ENCODE measurements at regions not wholly inside any gene's neighbourhood (a gene's known extent, or its start where the extent isn't known, plus 50 kb on each side); places are given as distances from the start of the nearest gene placed in this dataset.

DNA sequence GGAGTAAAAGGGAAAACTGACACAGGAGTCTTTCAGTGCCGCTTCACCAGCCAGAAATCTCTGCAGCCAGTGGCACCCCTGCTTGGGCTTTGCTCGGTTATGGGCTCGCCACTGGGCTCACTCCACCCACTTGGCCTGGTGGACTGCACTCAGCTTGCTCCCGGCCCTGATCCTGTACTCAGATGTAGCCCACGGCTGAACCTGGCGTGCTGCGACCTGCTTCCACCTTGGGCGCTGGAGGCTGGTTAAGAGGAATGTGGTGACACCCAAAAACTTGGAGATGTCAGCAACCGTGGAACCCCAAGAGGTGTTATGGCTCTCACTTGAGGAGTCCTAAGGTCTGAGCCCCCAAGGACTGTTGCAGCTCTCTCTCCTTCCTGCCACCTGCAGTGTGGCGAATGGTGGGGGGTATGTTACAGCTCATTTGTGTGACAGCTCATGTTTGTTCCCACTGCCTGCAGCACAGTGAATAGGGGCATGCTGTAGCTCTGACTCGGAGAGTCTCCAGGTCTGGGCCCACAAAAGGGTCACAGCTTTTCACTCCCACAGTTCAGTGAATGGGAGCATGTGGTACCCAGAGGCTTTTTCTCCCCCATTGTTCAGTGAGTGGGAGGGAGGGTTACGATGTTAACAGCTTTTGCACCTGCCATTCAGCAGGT, 1124.5 kb upstream of the ATXN8OS start:
- Histone ChIP-seq H3K9me3 (ENCODE audit: low read length) (no peaks in the 10 kb centered on the region), H3K4me2 (ENCODE audit: low read length) (no peak overlapping the region), H3K9ac (ENCODE audit: low read length) (no peak overlapping the region), H3K27ac (ENCODE audit: low read length) (no peak overlapping the region), H2AFZ (ENCODE audit: low read length) (no peak overlapping the region), H3K4me1 (ENCODE audit: insufficient read depth, low read length) (no peaks in the 10 kb centered on the region), H4K20me1 (ENCODE audit: low read length) (no peaks in the 10 kb centered on the region), H3K9me2 (replicated peaks; ENCODE audit: low read length) (no peaks in the 10 kb centered on the region), H3K27me3 (ENCODE audit: low read length) (no peaks in the 10 kb centered on the region), H3K36me3 (ENCODE audit: low read depth, low read length) (no peaks in the 10 kb centered on the region), H3K4me3 (ENCODE audit: low read length) (no peak overlapping the region), H3F3A (ENCODE audit: low read length, unreplicated experiment) (no peaks in the 10 kb centered on the region), H3K79me2 (ENCODE audit: low read length) (no peaks in the 10 kb centered on the region)
- no peak for TF ChIP-seq EZH2 (IDR thresholded peaks at IDR 0.05; ENCODE audit: low read length, unreplicated experiment)
- TF ChIP-seq EZH2phosphoT487 (IDR thresholded peaks at IDR 0.05; ENCODE audit: borderline replicate concordance, low read length) = no peak
- TF ChIP-seq, protein P1, sequence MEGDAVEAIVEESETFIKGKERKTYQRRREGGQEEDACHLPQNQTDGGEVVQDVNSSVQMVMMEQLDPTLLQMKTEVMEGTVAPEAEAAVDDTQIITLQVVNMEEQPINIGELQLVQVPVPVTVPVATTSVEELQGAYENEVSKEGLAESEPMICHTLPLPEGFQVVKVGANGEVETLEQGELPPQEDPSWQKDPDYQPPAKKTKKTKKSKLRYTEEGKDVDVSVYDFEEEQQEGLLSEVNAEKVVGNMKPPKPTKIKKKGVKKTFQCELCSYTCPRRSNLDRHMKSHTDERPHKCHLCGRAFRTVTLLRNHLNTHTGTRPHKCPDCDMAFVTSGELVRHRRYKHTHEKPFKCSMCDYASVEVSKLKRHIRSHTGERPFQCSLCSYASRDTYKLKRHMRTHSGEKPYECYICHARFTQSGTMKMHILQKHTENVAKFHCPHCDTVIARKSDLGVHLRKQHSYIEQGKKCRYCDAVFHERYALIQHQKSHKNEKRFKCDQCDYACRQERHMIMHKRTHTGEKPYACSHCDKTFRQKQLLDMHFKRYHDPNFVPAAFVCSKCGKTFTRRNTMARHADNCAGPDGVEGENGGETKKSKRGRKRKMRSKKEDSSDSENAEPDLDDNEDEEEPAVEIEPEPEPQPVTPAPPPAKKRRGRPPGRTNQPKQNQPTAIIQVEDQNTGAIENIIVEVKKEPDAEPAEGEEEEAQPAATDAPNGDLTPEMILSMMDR (conservative IDR thresholded peaks at IDR 0.05; ENCODE audit: low read depth, low read length) = no peak
- CTCF ChIA-PET = no interaction called here
- no peak for ATAC-seq
- BruUV-seq (replicated peaks) = no TSS peak
- no peak for DNase-seq
- intact Hi-C loops (cut with micrococcal nuclease) = no loop called here
- POLR2A ChIA-PET (ENCODE audit: unreplicated experiment) = no interaction called here

DNA sequence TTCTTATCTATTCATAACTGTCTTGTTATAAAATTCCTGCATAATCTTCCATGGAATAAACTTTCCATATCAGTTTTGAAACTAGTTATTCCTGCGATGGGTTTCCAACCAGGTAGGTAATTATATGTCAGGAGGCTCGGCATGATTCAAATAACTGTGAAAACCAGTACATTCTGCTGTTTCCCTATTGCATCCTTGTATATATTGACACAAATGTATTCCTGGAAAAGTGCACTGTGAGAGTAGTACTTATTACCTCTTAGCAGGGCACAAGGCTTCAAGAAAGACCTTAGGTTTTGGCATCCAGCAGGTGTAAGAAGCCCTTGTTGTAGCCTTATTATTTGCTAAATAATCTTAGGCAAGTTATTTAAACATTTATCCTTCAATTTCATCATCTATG, 1131.3 kb upstream of the ATXN8OS start:
- DNase-seq = no peak
- H3K36me3 ChIP-seq (ENCODE audit: low read depth, low read length) = no peaks in the 10 kb centered on the region
- H3K9me2 ChIP-seq (replicated peaks; ENCODE audit: low read length) = no peaks in the 10 kb centered on the region
- H3K27ac ChIP-seq (ENCODE audit: low read length) = no peak overlapping the region
- no peaks in the 10 kb centered on the region for H4K20me1 ChIP-seq (ENCODE audit: low read length)
- no peaks in the 10 kb centered on the region for H3K79me2 ChIP-seq (ENCODE audit: low read length)
- no peak overlapping the region for H3K9ac ChIP-seq (ENCODE audit: low read length)
- no peak overlapping the region for H2AFZ ChIP-seq (ENCODE audit: low read length)
- intact Hi-C loops (cut with micrococcal nuclease) = no loop called here
- TF ChIP-seq, protein P1 (conservative IDR thresholded peaks at IDR 0.05; ENCODE audit: low read depth, low read length) = no peak
- TF ChIP-seq EZH2phosphoT487 (IDR thresholded peaks at IDR 0.05; ENCODE audit: borderline replicate concordance, low read length) (no peak), EZH2 (IDR thresholded peaks at IDR 0.05; ENCODE audit: low read length, unreplicated experiment) (no peak)
- no peaks in the 10 kb centered on the region for H3F3A ChIP-seq (ENCODE audit: low read length, unreplicated experiment)
- CTCF ChIA-PET = no interaction called here
- no peaks in the 10 kb centered on the region for H3K4me1 ChIP-seq (ENCODE audit: insufficient read depth, low read length)
- no peaks in the 10 kb centered on the region for H3K9me3 ChIP-seq (ENCODE audit: low read length)
- H3K27me3 ChIP-seq (ENCODE audit: low read length) = no peaks in the 10 kb centered on the region
- POLR2A ChIA-PET (ENCODE audit: unreplicated experiment) = no interaction called here
- no TSS peak for BruUV-seq (replicated peaks)
- no peak for ATAC-seq
- H3K4me2 ChIP-seq (ENCODE audit: low read length) = no peak overlapping the region
- no peak overlapping the region for H3K4me3 ChIP-seq (ENCODE audit: low read length)

DNA sequence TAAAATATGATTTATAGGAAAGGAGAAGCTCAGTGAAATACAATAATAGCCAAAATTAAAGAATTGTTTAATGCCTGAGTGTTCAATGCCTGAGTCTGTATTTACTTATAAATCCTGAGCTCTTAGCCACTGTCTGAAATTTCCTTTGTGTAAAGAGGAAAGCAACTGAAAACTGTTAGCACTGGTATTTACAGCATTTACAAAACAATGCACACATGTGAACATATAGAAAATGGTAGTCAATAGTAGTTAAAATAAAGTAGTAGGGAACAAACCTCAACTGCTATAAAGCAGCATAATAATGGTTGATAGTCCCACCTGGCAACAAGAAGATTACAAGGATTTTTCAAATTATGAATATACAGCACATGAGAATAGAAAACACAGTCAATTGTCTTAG, 1137.1 kb upstream of the ATXN8OS start:
- CTCF ChIA-PET = no interaction called here
- TF ChIP-seq, protein P1 (conservative IDR thresholded peaks at IDR 0.05; ENCODE audit: low read depth, low read length) = no peak
- TF ChIP-seq EZH2phosphoT487 (IDR thresholded peaks at IDR 0.05; ENCODE audit: borderline replicate concordance, low read length) (no peak), EZH2 (IDR thresholded peaks at IDR 0.05; ENCODE audit: low read length, unreplicated experiment) (no peak)

More for the DNA sequence above, 1137.1 kb upstream of the ATXN8OS start:
- DNase-seq = no peak
- Histone ChIP-seq H3K4me3 (ENCODE audit: low read length) (no peak overlapping the region), H3K9me2 (replicated peaks; ENCODE audit: low read length) (no peaks in the 10 kb centered on the region), H3K4me1 (ENCODE audit: insufficient read depth, low read length) (no peaks in the 10 kb centered on the region), H3K36me3 (ENCODE audit: low read depth, low read length) (no peaks in the 10 kb centered on the region), H4K20me1 (ENCODE audit: low read length) (no peaks in the 10 kb centered on the region), H3K9me3 (ENCODE audit: low read length) (no peaks in the 10 kb centered on the region), H3K27me3 (ENCODE audit: low read length) (no peaks in the 10 kb centered on the region), H3K79me2 (ENCODE audit: low read length) (no peaks in the 10 kb centered on the region), H2AFZ (ENCODE audit: low read length) (no peak overlapping the region), H3K27ac (ENCODE audit: low read length) (no peak overlapping the region), H3K9ac (ENCODE audit: low read length) (no peak overlapping the region), H3K4me2 (ENCODE audit: low read length) (no peak overlapping the region), H3F3A (ENCODE audit: low read length, unreplicated experiment) (no peaks in the 10 kb centered on the region)
- intact Hi-C loops (cut with micrococcal nuclease) = no loop called here
- BruUV-seq (replicated peaks) = no TSS peak
- POLR2A ChIA-PET (ENCODE audit: unreplicated experiment) = no interaction called here
- no peak for ATAC-seq

Data from PC-3 (cell line).